ENCODE measurements at regions not wholly inside any gene's neighbourhood (a gene's known extent, or its start where the extent isn't known, plus 50 kb on each side); places are given as distances from the start of the nearest gene placed in this dataset.

DNA sequence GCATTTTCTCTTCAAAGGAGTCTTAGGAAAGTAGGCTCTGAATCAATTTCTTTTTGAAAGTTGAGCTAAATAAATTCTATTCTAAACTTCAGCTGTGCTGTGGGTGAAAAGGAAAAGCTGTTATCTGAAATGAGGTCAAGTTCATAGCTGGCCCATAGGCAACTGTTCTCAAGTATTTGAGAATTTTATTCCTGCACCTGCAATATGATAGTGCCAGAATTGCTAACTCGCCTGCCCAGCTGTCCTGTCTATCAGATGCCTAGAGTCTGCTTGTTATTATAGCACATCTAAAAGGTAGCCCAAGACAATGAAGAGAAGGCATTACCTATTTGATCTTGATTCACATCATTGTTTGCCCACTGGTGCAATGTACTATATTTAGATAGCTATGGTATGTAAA is 798.7 kb downstream of the DIPK2A start:
- H3K4me3 ChIP-seq (ENCODE audit: low read length) = no peak overlapping the region
- TF ChIP-seq, protein P1, sequence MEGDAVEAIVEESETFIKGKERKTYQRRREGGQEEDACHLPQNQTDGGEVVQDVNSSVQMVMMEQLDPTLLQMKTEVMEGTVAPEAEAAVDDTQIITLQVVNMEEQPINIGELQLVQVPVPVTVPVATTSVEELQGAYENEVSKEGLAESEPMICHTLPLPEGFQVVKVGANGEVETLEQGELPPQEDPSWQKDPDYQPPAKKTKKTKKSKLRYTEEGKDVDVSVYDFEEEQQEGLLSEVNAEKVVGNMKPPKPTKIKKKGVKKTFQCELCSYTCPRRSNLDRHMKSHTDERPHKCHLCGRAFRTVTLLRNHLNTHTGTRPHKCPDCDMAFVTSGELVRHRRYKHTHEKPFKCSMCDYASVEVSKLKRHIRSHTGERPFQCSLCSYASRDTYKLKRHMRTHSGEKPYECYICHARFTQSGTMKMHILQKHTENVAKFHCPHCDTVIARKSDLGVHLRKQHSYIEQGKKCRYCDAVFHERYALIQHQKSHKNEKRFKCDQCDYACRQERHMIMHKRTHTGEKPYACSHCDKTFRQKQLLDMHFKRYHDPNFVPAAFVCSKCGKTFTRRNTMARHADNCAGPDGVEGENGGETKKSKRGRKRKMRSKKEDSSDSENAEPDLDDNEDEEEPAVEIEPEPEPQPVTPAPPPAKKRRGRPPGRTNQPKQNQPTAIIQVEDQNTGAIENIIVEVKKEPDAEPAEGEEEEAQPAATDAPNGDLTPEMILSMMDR (conservative IDR thresholded peaks at IDR 0.05; ENCODE audit: low read length) = no peak
- no peak for DNase-seq (ENCODE audit: low read depth)

DNA sequence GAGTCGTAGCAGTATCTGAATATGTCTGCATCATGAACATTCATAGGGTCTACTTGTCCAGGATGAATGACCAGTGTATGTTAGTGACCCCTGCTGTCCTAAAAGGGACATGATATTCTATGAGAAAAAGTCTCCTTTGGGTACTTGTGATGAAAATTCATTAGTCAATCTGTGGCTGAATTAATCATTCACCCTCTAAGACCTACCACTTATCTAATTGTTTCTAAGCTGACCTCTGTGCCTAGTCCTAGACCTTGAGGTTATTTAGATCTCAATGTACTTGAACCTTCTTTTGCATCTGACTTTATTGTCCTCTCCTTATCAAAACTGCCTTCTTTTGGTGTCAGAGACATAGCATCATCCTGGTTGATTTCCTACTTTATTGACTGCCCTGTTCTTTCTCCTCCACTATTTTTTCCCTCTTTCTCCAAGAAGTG is 799.3 kb downstream of the DIPK2A start:
- DNase-seq (ENCODE audit: low read depth) = peak; percentile 17
- TF ChIP-seq, protein P1 (conservative IDR thresholded peaks at IDR 0.05; ENCODE audit: low read length) = peak; percentile 35
- no peak overlapping the region for H3K4me3 ChIP-seq (ENCODE audit: low read length)

DNA sequence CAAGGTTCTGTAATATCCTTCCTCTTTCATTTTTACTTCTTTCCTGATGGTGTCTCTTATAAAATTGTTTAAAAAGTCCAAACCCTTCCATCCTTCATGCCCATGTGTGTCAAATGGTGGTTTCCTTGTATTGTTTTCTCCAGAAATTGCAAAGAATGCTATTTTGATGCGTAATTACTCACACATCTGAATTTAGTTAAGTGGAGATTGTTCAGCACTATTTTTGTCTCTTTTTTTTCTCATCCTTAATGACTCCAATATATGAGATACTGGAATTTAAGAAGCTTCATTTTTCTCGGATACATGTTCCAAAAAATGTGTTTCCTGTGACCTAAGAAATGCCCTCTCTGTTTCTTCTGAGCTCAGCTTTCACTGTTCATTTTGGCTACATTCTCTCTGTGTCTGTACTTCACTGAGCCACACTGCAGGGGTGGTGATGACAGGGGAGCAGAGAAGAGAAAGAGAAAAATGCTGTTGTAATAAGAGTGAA is 799.8 kb downstream of the DIPK2A start:
- H3K4me3 ChIP-seq (ENCODE audit: low read length) = no peak overlapping the region
- TF ChIP-seq, protein P1 (conservative IDR thresholded peaks at IDR 0.05; ENCODE audit: low read length) = 0 out of 2 replicates have a peak, but pooled peaks have one; percentile 14
- DNase-seq (ENCODE audit: low read depth) = peak; percentile 76

DNA sequence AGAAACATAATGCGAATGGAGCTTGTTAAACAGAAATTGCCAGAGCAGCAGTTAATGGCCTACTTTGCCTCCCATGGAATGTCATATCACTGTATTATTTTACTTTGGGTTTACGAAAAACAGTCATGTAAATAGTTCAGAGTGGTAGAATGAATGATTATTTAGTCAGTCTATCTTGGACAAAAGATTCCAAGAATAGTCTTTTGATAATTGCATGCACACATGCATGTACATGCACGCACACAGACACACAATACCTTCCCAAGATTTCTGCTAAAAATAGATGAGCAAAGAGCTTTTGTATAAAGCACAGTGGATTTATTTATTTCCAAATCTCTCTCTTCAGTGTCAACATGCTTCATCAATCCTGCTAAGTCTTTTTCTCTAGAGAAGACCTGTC is 800.7 kb downstream of the DIPK2A start:
- TF ChIP-seq, protein P1 (conservative IDR thresholded peaks at IDR 0.05; ENCODE audit: low read length) = no peak
- H3K4me3 ChIP-seq (ENCODE audit: low read length) = no peak overlapping the region
- no peak for DNase-seq (ENCODE audit: low read depth)

DNA sequence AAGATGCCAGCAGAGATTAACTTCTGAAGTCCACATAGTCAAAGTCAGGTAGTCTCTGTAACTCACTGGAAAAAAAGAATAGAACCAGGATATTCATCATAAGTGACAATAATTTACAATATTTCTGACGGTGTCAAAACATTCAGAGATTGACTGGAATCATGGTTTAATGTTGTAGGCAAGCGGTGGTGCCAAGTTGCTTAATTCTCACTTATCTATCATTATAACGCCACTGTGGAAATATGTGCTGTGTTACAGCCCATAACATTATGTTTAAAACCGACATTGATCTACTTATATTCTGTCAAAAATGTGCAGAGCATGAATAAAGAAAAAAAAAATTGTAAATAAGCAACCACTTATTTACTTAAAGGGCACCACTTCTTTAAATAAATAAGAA is 801.7 kb downstream of the DIPK2A start:
- no peak overlapping the region for H3K4me3 ChIP-seq (ENCODE audit: low read length)
- no peak for DNase-seq (ENCODE audit: low read depth)
- TF ChIP-seq, protein P1 (conservative IDR thresholded peaks at IDR 0.05; ENCODE audit: low read length) = no peak

DNA sequence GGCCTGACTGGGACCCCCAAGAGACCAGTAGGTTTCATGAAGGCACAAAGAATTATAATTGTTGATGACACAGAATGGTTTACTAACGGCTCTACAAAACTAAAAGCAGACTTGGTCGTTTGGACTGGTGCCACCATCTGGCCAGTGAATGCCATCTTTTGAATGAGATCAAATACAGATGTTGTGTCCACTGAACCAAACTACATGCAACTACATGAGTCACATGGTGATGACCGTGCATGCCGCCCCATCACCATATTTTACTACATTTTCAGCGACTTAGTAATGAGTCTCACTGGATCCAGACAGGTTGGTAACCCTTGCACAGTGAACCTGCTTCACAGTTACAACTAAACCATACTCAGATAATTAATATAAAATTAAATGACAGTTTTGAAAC is 803.3 kb downstream of the DIPK2A start:
- peak; percentile 72 for DNase-seq (ENCODE audit: low read depth)

DNA sequence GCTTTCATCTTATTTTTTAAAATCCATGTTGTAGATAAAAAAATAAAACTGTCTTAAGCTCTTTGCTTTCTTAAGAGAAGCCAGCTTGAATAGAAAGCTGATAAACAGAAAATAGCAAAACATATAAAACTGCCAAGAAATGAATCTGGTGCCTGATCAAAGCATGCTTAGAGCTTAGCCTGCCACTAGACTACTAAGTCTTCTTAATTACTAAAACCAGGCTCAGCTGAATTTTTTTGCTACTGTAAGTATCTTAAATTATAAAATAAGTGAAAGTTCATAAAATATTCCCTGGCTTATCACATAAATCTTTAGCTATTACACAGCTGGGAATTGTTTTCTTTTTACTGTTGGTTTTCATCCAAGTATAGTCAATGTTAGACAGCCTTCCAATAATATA is 803.9 kb downstream of the DIPK2A start:
- DNase-seq (ENCODE audit: low read depth) = no peak
- TF ChIP-seq, protein P1 (conservative IDR thresholded peaks at IDR 0.05; ENCODE audit: low read length) = no peak

More for the DNA sequence above, 803.3 kb downstream of the DIPK2A start:
- H3K4me3 ChIP-seq (ENCODE audit: low read length) = no peak overlapping the region
- TF ChIP-seq, protein P1 (conservative IDR thresholded peaks at IDR 0.05; ENCODE audit: low read length) = no peak

More for the DNA sequence above, 803.9 kb downstream of the DIPK2A start:
- no peak overlapping the region for H3K4me3 ChIP-seq (ENCODE audit: low read length)
